Epidermal melanocyte (primary cell): ENCODE measurements at regions not wholly inside any gene's neighbourhood (a gene's known extent, or its start where the extent isn't known, plus 50 kb on each side); places are given as distances from the start of the nearest gene placed in this dataset.

ENCODE experiments used
- DNase-seq: peaks from one replicate; pipeline ENCODE4 v3.0.0; 2011; ENCODE audit warnings: low spot score; ENCODE audit not compliant: insufficient read length

- DNase-seq = no peak
These were observed 220.6 kb upstream of the EDIL3 start for GRCh38 chr5:84605241-84605640.

GRCh38 chr5:84603568-84604185 is 219.0 kb upstream of the EDIL3 start:
- DNase-seq = peak; percentile 53

- no peak for DNase-seq
These were observed 217.7 kb upstream of the EDIL3 start for GRCh38 chr5:84602371-84602771.

- no peak for DNase-seq
These were observed 215.3 kb upstream of the EDIL3 start for GRCh38 chr5:84599964-84600363.

- DNase-seq = no peak
These were observed 213.2 kb upstream of the EDIL3 start for GRCh38 chr5:84597904-84598303.

- DNase-seq = no peak
These were observed 205.9 kb upstream of the EDIL3 start for GRCh38 chr5:84590629-84591028.

- no peak for DNase-seq
These were observed 205.2 kb upstream of the EDIL3 start for GRCh38 chr5:84589926-84590325.

GRCh38 chr5:84585218-84585617 is 200.5 kb upstream of the EDIL3 start:
- DNase-seq = no peak

GRCh38 chr5:84578226-84578625 is 193.5 kb upstream of the EDIL3 start:
- no peak for DNase-seq

GRCh38 chr5:84573017-84573712 is 188.5 kb upstream of the EDIL3 start:
- no peak for DNase-seq

GRCh38 chr5:84569307-84569706 is 184.6 kb upstream of the EDIL3 start:
- DNase-seq = no peak

- no peak for DNase-seq
These were observed 183.5 kb upstream of the EDIL3 start for GRCh38 chr5:84568171-84568570.

- no peak for DNase-seq
These were observed 181.2 kb upstream of the EDIL3 start for GRCh38 chr5:84565866-84566265.

GRCh38 chr5:84564321-84565075 is 179.8 kb upstream of the EDIL3 start:
- DNase-seq = peak; percentile 36

- DNase-seq = no peak
These were observed 165.5 kb upstream of the EDIL3 start for GRCh38 chr5:84550222-84550621.

GRCh38 chr5:84549054-84549453 is 164.4 kb upstream of the EDIL3 start:
- DNase-seq = no peak

GRCh38 chr5:84546686-84547085 is 162.0 kb upstream of the EDIL3 start:
- no peak for DNase-seq

- DNase-seq = no peak
These were observed 152.1 kb upstream of the EDIL3 start for GRCh38 chr5:84536797-84537196.

- no peak for DNase-seq
These were observed 150.6 kb upstream of the EDIL3 start for GRCh38 chr5:84535281-84535680.

GRCh38 chr5:84524491-84524890 is 139.8 kb upstream of the EDIL3 start:
- DNase-seq = no peak

GRCh38 chr5:84518862-84519261 is 134.2 kb upstream of the EDIL3 start:
- DNase-seq = no peak

- no peak for DNase-seq
These were observed 133.7 kb upstream of the EDIL3 start for GRCh38 chr5:84518370-84518769.

- DNase-seq = no peak
These were observed 121.9 kb upstream of the EDIL3 start for GRCh38 chr5:84506625-84507024.
